H9 (cell line): ENCODE measurements at regions not wholly inside any gene's neighbourhood (a gene's known extent, or its start where the extent isn't known, plus 50 kb on each side); places are given as distances from the start of the nearest gene placed in this dataset.

Experiments
- DNase-seq: peaks from one replicate; pipeline ENCODE4 v3.0.0-alpha.2; 2017
- H2AFZ ChIP-seq: one replicate; pipeline ENCODE4 v1.6.1; 2013; ENCODE audit warnings: mild to moderate bottlenecking, low read length, control low read depth, moderate library complexity
- H2AK5ac ChIP-seq: 2 replicates; pipeline ENCODE4 v1.6.1; 2013; ENCODE audit warnings: low read length, control low read depth, mixed read lengths; ENCODE audit not compliant: insufficient read length
- H2BK120ac ChIP-seq: one replicate; pipeline ENCODE4 v1.6.1; 2013; ENCODE audit warnings: low read depth, mild to moderate bottlenecking, low read length, control low read depth, inconsistent platforms; ENCODE audit not compliant: poor library complexity, severe bottlenecking
- H2BK12ac ChIP-seq: 2 replicates; pipeline ENCODE4 v1.6.1; 2013; ENCODE audit warnings: low read length, control low read depth, mixed read lengths, low read depth; ENCODE audit not compliant: insufficient read length
- H2BK15ac ChIP-seq: 2 replicates; pipeline ENCODE4 v1.6.1; 2013; ENCODE audit warnings: low read depth, low read length, control low read depth
- H2BK20ac ChIP-seq: one replicate; pipeline ENCODE4 v1.6.1; 2013; ENCODE audit warnings: low read depth, mild to moderate bottlenecking, low read length, control low read depth, inconsistent platforms; ENCODE audit not compliant: poor library complexity, severe bottlenecking
- H2BK5ac ChIP-seq: 2 replicates; pipeline ENCODE4 v1.6.1; 2013; ENCODE audit warnings: low read length, control low read depth, mixed read lengths; ENCODE audit not compliant: insufficient read length
- H3K14ac ChIP-seq: 2 replicates; pipeline ENCODE4 v1.6.1; 2013; ENCODE audit warnings: low read length, control low read depth; ENCODE audit not compliant: insufficient read depth
- H3K18ac ChIP-seq: 2 replicates; pipeline ENCODE4 v1.6.1; 2013; ENCODE audit warnings: low read depth, mild to moderate bottlenecking, mixed read lengths, low read length, control low read depth; ENCODE audit not compliant: insufficient read length
- H3K23ac ChIP-seq: 2 replicates; pipeline ENCODE4 v1.6.1; 2013; ENCODE audit warnings: low read length, control low read depth, mixed read lengths, low read depth; ENCODE audit not compliant: insufficient read length
- H3K23me2 ChIP-seq: 2 replicates; pipeline ENCODE4 v1.6.1; 2013; ENCODE audit warnings: low read depth, mild to moderate bottlenecking, mixed read lengths, low read length, control low read depth; ENCODE audit not compliant: insufficient read length, poor library complexity, severe bottlenecking
- H3K27ac ChIP-seq: 2 replicates; pipeline ENCODE4 v1.5.1; 2013; ENCODE audit warnings: low read length, control low read depth, mixed read lengths, low read depth; ENCODE audit not compliant: insufficient read length
- H3K27me3 ChIP-seq: 2 replicates; pipeline ENCODE4 v1.6.1; 2013; ENCODE audit warnings: low read length, control low read depth, inconsistent platforms; ENCODE audit not compliant: insufficient read depth
- H3K4ac ChIP-seq: 2 replicates; pipeline ENCODE4 v1.6.1; 2013; ENCODE audit warnings: low read depth, mild to moderate bottlenecking, control low read depth, inconsistent platforms, low read length, moderate library complexity
- H3K4me1 ChIP-seq: 2 replicates; pipeline ENCODE4 v1.6.1; 2013; ENCODE audit warnings: low read length, control low read depth, inconsistent platforms; ENCODE audit not compliant: insufficient read depth
- H3K4me2 ChIP-seq: 2 replicates; pipeline ENCODE4 v1.6.1; 2013; ENCODE audit warnings: low read length, control low read depth, mixed read lengths; ENCODE audit not compliant: insufficient read length, insufficient read depth
- H3K56ac ChIP-seq: 2 replicates; pipeline ENCODE4 v1.6.1; 2013; ENCODE audit warnings: low read depth, mild to moderate bottlenecking, mixed read lengths, low read length, control low read depth; ENCODE audit not compliant: insufficient read length
- H3K79me1 ChIP-seq: 2 replicates; pipeline ENCODE4 v1.6.1; 2013; ENCODE audit warnings: low read depth, mild to moderate bottlenecking, moderate library complexity, low read length, control low read depth, inconsistent platforms; ENCODE audit not compliant: insufficient read depth, poor library complexity, severe bottlenecking
- H3K79me2 ChIP-seq: 2 replicates; pipeline ENCODE4 v1.6.1; 2013; ENCODE audit warnings: low read length, control low read depth, inconsistent platforms; ENCODE audit not compliant: insufficient read depth
- H3K9ac ChIP-seq: 2 replicates; pipeline ENCODE4 v1.6.1; 2013; ENCODE audit warnings: low read length, control low read depth, mixed read lengths; ENCODE audit not compliant: insufficient read length; ENCODE audit errors: extremely low read depth
- H3K9me3 ChIP-seq: one replicate; pipeline ENCODE4 v1.6.1; 2013; ENCODE audit warnings: low read depth, low read length, inconsistent platforms; ENCODE audit not compliant: control insufficient read depth
- H3T11ph ChIP-seq: one replicate; pipeline ENCODE4 v1.6.1; 2013; ENCODE audit warnings: mild to moderate bottlenecking, low read length, control low read depth, inconsistent platforms
- H4K20me1 ChIP-seq: one replicate; pipeline ENCODE4 v1.6.1; 2013; ENCODE audit not compliant: control insufficient read depth, insufficient read length, insufficient read depth
- H4K5ac ChIP-seq: 2 replicates; pipeline ENCODE4 v1.6.1; 2013; ENCODE audit warnings: low read depth, mild to moderate bottlenecking, mixed read lengths, low read length, control low read depth; ENCODE audit not compliant: insufficient read length
- H4K8ac ChIP-seq: replicated peaks from 2 replicates; pipeline ENCODE4 v1.6.1; 2013; ENCODE audit warnings: low read length, control low read depth, mixed read lengths, low read depth; ENCODE audit not compliant: insufficient read length
- H4K91ac ChIP-seq: 2 replicates; pipeline ENCODE4 v1.6.1; 2013; ENCODE audit warnings: low read depth, mild to moderate bottlenecking, moderate library complexity, mixed read lengths, low read length, control low read depth; ENCODE audit not compliant: insufficient read length
- H3K27ac Mint-ChIP-seq, 3 experiments: 2 replicates in 2 of 3; 3 replicates in 1 of 3; pipeline ENCODE4 v1.8.0; 2020 to 2021; ENCODE audit warnings: mixed read lengths in 3 of 3, mild to moderate bottlenecking in 1 of 3, moderate library complexity in 1 of 3
- H3K27me3 Mint-ChIP-seq: 2 replicates; pipeline ENCODE4 v1.8.0; 2021; ENCODE audit warnings: low read depth, mild to moderate bottlenecking, moderate library complexity, mixed read lengths
- H3K36me3 Mint-ChIP-seq, 3 experiments: 2 replicates in 2 of 3; 3 replicates in 1 of 3; pipeline ENCODE4 v1.8.0; 2020 to 2021; ENCODE audit warnings: low read depth in 3 of 3, mixed read lengths in 3 of 3; ENCODE audit not compliant: insufficient read depth in 1 of 3
- H3K4me1 Mint-ChIP-seq, 2 experiments: 2 replicates each; pipeline ENCODE4 v1.8.0; 2020; ENCODE audit warnings: mixed read lengths in 2 of 2
- H3K4me3 Mint-ChIP-seq, 2 experiments: 2 replicates in 1 of 2; 3 replicates in 1 of 2; pipeline ENCODE4 v1.8.0; 2020 to 2021; ENCODE audit warnings: mild to moderate bottlenecking in 2 of 2, mixed read lengths in 2 of 2, moderate library complexity in 1 of 2
- H3K9me3 Mint-ChIP-seq, 2 experiments: 2 replicates in 1 of 2; 3 replicates in 1 of 2; pipeline ENCODE4 v1.8.0; 2020; ENCODE audit warnings: mild to moderate bottlenecking in 2 of 2, mixed read lengths in 2 of 2, moderate library complexity in 1 of 2
- CTCF ChIP-seq: fragments of 200-600 bp; sonication (generic); conservative IDR thresholded peaks from 3 replicates; pipeline ENCODE4 v1.8.0; 2021; ENCODE audit warnings: antibody characterized with exemption, mild to moderate bottlenecking
- WGBS: extraction: QIAGEN DNeasy Blood & Tissue Kit; methylation state at CpG from one replicate; pipeline ENCODE4 v1.1.7; 2013; ENCODE audit warnings: missing lambda C conversion rate, low lambda C conversion rate, mixed read lengths; ENCODE audit not compliant: insufficient read length; ENCODE audit errors: extremely low coverage; 5-methylcytosine and 5-hydroxymethylcytosine counted together

- H3K79me2 ChIP-seq: no peaks in the 10 kb centered on the region
- no peak overlapping the region for H2AFZ ChIP-seq
- no peak overlapping the region for H4K8ac ChIP-seq
- WGBS: no CpG with 5 or more reads among the region's 4 CpGs
- no peak overlapping the region for H3K56ac ChIP-seq
- no peak overlapping the region for H3K27ac ChIP-seq
- no peaks in the 10 kb centered on the region for H3K4me1 ChIP-seq
- no peaks in the 10 kb centered on the region for H3K23me2 ChIP-seq
- Mint-ChIP-seq H3K36me3 (no peaks in the 10 kb centered on the region), H3K4me1 (no peaks in the 10 kb centered on the region), H3K27me3 (no peaks in the 10 kb centered on the region), H3K27ac (no peak overlapping the region), H3K9me3 (no peaks in the 10 kb centered on the region), H3K4me3 (no peak overlapping the region)
- no peak overlapping the region for H3K4me2 ChIP-seq
- DNase-seq: no peak
- H3K23ac ChIP-seq: no peak overlapping the region
- H2BK20ac ChIP-seq: no peak overlapping the region
- no peaks in the 10 kb centered on the region for H4K20me1 ChIP-seq
- no peak overlapping the region for H3K4ac ChIP-seq
- H3K9me3 ChIP-seq: no peaks in the 10 kb centered on the region
- H3K79me1 ChIP-seq: no peaks in the 10 kb centered on the region
- H3K18ac ChIP-seq: no peak overlapping the region
- no peak overlapping the region for H2AK5ac ChIP-seq
- H2BK12ac ChIP-seq: no peak overlapping the region
- no peak overlapping the region for H2BK5ac ChIP-seq
- H3K9ac ChIP-seq: no peak overlapping the region
- no peak overlapping the region for H2BK120ac ChIP-seq
- no peak overlapping the region for H4K91ac ChIP-seq
- no peak overlapping the region for H3K14ac ChIP-seq
- no peak overlapping the region for H2BK15ac ChIP-seq
- H3T11ph ChIP-seq: no peak overlapping the region
- H3K27me3 ChIP-seq: no peaks in the 10 kb centered on the region
- no peak for TF ChIP-seq CTCF
- H4K5ac ChIP-seq: no peak overlapping the region
These were observed 123.5 kb upstream of the NPVF start for GRCh38 chr7:25351761-25352160.
